GM18505 (cell line): ENCODE measurements at regions not wholly inside any gene's neighbourhood (a gene's known extent, or its start where the extent isn't known, plus 50 kb on each side); places are given as distances from the start of the nearest gene placed in this dataset.

Experiments
- ATAC-seq: cut with Tn5 transposase; IDR thresholded peaks from one replicate; pipeline ENCODE4 v1.9.1; 2021; ENCODE audit not compliant: unreplicated experiment
- POLR2A ChIP-seq: IDR thresholded peaks from 4 replicates; pipeline ENCODE4 v1.6.1; 2011; ENCODE audit warnings: borderline replicate concordance; ENCODE audit not compliant: insufficient read depth, insufficient read length; ENCODE audit errors: extremely low read depth

- ATAC-seq = no peak
- no peak for TF ChIP-seq POLR2A
Observed at GRCh38 chr12:105547786-105548185, 217.3 kb downstream of the C12orf75 start.

GRCh38 chr12:105548626-105549025 lies 218.1 kb downstream of the C12orf75 start:
- ATAC-seq = no peak
- no peak for TF ChIP-seq POLR2A

DNA sequence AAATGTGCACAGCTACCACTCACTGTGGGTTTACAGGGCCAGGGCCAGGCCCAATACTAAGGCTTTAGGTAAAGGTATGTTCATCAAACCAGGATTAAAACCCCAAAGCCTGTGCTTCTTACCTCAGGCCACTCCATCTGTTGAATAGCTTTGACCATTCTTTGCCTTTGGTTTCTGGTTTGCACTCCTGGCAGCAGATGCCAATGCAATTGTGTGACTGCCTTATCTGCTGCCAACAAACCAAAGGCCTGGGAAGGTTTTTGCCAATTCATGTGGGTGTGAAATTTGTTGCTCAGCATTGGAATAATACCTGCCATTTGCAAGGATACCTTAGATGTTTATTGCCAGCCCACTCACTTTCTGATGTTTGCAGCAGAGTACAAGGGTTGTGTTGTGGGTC lies 221.6 kb downstream of the C12orf75 start:
- TF ChIP-seq POLR2A = no peak
- no peak for ATAC-seq

DNA sequence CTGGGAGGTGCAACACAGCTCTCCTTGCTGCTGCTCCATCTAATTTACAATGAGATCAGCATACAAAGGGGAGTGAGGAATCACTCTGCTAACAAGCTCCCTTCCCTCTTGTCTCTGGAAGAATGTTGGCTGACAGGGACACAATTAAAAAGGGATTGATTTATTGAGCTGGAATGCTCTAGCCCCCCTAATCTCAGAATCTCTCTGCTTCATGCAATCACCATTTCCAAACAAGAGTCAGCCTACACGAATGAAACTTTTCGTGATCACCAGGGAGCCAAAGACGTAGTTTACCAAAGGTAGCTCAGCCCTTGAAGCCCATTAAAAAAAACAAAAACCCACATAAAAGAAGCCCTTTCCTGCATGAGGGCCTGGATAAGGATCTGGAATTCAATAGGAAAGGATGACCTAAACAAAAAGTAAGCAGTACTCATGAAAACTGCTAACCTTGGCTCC lies 223.8 kb downstream of the C12orf75 start:
- ATAC-seq = no peak
- no peak for TF ChIP-seq POLR2A

DNA sequence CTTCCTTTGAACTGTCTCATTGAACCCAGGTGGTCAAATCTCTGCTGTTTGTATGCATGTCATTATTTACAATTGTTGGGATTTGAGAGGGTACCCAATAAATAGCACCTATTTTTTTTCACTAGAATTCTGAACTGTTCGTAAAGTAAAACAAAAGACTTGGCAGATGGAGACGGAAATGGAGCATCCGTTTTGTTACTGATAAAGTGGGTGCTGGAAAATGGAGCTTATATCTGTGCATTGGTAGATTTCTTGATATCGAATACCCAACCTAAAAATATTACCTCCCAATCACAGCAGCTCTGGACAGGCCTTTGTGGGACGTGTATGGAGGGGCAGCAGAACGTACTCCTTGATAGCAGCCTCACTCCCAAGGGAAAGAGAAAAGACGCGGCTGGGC lies 224.4 kb downstream of the C12orf75 start:
- no peak for ATAC-seq

GRCh38 chr12:105555556-105556295 lies 225.2 kb downstream of the C12orf75 start:
- ATAC-seq = no peak
- TF ChIP-seq POLR2A = no peak

More for the DNA sequence above, 224.4 kb downstream of the C12orf75 start:
- no peak for TF ChIP-seq POLR2A

DNA sequence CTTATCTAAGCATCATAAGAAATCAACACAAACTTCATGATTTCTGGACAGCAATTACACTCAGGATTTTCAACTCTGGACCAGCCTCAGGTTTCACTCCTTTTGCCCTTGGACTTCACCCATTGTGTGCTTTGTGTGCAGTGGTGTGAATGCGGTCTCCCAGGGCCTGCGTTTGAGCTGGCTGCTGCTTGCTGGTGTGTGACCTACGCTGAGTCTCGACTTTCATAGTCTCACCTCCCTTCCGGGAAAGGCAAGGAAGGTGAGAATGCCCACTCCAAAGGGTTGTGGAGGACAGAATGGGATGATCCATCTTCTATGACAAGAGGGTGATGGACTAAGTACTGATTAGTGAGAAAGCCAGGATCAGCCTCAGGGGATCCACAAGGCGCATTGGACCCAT lies 228.8 kb downstream of the C12orf75 start:
- TF ChIP-seq POLR2A = no peak
- no peak for ATAC-seq

DNA sequence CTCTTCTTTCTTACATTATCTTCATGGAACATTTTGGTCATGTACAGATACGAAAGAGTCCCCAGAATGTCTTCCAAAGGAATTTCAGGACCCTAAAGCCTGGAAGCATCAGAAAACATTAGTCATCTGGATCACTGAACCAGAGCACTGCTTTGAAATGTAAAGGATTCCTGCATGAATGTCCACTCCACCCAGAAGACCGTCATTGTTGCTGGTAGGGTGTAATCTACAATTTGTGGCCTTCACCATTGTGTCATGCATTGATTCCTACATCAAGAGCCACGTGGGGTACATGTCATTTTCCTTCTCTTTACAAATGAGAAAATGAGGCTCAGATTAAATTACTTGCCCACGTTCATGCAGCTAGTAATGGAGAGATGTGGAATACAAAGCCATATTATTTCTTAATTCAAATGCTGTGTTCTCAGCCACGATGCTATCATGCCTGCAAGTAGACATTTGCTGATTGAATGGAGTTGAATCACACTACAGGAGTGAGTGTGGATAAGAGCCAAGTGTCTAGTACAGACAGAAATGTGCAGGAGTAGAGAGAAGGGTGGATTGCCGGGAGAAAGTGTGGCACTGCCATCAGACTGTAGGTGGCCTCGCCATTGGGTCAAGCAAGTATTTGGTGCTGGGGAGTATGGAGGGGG lies 231.2 kb downstream of the C12orf75 start:
- TF ChIP-seq POLR2A = no peak
- no peak for ATAC-seq

DNA sequence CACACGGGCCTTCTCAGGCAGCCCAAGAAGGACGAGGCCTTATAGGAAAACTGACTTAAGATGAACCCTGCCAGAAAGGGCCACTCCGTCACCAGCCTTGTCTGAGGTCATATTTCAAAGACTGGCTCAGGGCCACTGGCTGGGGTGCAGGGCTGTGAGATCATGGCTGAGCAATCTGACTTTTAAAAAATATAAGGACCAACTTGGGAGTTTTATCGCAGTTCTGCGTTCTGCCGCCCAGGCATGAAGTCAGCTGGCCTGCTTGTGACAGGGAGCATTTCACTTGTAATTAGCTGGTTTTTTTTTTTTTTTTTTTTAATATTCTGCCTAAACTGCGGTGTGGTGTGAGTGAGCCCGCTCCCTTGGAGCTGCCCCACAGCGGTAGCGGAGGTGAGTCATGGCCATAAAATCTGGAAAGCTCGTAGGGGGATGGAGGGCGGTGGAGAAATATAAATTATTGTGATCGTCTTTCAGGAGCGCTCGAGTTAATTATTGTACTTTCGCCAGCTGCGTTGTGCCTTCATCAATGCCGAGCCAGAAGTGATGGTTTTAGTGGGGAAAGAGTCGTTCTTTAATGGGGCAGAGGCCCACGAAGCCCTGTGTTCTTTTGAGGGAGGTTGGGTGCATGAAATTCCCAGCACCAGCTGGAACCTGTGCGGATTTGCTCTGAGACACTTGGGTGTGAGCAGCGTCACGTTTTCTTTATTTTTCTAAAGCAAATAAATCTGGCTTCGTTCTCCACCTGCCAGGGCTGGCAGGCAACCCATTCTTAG lies 231.9 kb downstream of the C12orf75 start:
- no peak for TF ChIP-seq POLR2A
- ATAC-seq = no peak

GRCh38 chr12:105567061-105567460 lies 236.6 kb downstream of the C12orf75 start:
- no peak for ATAC-seq
- TF ChIP-seq POLR2A = no peak

DNA sequence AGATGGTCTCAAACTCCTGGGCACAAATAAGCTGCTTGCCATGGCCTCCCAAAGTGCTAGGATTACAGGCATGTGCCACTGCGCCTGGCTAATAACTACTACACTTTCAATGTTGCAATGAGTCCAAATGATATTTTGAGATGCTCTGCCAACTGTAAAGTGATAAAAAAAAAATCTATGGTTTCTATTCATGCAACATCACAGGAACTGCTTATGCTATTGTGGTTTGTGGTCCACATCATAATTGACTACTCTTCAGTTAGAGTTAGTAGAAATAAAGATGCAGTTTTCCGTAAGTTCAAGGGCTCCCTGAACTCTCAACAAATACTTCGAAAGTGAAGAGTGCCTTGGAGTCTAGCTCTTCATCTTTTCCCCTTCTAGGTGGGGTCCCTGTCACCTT lies 239.4 kb downstream of the C12orf75 start:
- no peak for TF ChIP-seq POLR2A
- no peak for ATAC-seq

DNA sequence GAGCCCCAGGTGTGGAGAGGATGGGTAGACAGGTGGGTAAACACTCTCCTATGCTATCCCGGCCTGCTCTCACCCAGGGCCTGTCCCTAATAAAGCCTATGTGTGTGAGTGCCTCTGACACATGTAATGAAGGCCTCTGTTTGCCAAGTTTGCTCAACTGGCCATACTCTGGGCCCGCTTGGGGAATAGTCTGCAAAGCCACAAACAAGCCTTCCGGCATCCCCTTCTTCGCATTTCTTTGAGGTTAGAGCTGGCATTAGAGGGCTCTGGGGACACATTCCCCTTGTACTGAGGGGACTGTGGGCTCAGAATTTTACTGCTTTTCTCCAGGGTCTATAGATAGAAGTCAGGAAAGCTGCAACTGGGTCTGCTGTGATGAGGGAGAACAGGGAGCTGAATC lies 240.5 kb downstream of the C12orf75 start:
- no peak for ATAC-seq
- TF ChIP-seq POLR2A = no peak

DNA sequence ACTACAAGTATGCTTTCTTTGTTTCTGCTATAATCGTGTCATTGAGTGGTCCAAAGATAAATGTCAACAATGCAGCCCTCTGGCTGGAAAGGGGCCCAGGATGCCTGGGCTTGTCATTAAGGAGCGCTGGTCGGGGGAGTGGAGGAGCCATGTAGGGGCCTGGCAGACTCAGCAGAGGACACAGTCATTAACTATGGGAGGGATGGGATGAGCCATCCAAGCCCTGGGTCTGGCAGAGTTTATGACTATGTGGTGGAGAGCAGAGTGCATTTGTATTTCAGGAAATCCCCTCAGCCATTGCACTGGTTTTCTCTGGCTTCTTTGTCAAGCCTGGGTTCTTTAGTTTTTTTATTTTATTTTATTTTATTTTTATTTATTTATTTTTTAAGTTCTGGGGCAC lies 243.1 kb downstream of the C12orf75 start:
- ATAC-seq = no peak
- TF ChIP-seq POLR2A = no peak

- ATAC-seq = no peak
Observed at GRCh38 chr12:105574056-105574715, 243.7 kb downstream of the C12orf75 start.

DNA sequence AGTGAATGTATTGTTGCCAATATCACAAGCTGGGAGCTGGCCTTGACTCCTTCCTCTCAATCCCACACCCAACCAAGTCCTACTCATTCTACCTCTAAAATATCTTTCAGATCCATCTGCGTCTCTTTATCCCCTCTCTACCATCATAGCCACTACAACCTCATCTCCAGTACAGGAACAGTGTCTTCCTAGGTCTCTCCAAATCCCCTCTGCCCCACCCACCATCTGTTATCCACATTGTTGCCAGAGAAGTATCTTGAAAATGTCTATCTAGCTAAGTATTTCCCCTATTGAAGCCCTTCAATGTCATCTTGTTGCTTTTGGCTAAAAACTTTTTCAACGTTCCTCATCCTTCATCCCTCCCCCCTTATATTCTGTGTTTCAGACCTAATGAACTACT lies 244.7 kb downstream of the C12orf75 start:
- ATAC-seq = no peak
- TF ChIP-seq POLR2A = no peak

More at GRCh38 chr12:105574056-105574715, 243.7 kb downstream of the C12orf75 start:
- no peak for TF ChIP-seq POLR2A
